Anterior cingulate cortex (tissue), 58 donors: ENCODE measurements at regions not wholly inside any gene's neighbourhood (a gene's known extent, or its start where the extent isn't known, plus 50 kb on each side); places are given as distances from the start of the nearest gene placed in this dataset.
"Not testable (repeated sequence)": the region's sequence is repeated elsewhere in the genome, so short reads cannot be mapped to it uniquely, and the experiment has no call there.

ENCODE experiments used
- DNase-seq, 58 donors: peaks; one replicate each; lab custom pipeline; 2025; lab: John Stamatoyannopoulos, UW

- DNase-seq: no peak
Observed at GRCh38 chr21:19468991-19469715, 1065.6 kb upstream of the TMPRSS15 start.

- no peak for DNase-seq
Observed at GRCh38 chr21:19475525-19475924, 1071.9 kb upstream of the TMPRSS15 start.

- no peak for DNase-seq
Observed at GRCh38 chr21:19489930-19490329, 1086.3 kb upstream of the TMPRSS15 start.

- no peak for DNase-seq
Observed at GRCh38 chr21:19490481-19490880, 1086.9 kb upstream of the TMPRSS15 start.

GRCh38 chr21:19493437-19494241, 1090.1 kb upstream of the TMPRSS15 start:
- DNase-seq: not testable (repeated sequence)

GRCh38 chr21:19501115-19501514, 1097.5 kb upstream of the TMPRSS15 start:
- no peak for DNase-seq

GRCh38 chr21:19507682-19508260, 1104.2 kb upstream of the TMPRSS15 start:
- no peak for DNase-seq

GRCh38 chr21:19508442-19508841, 1104.9 kb upstream of the TMPRSS15 start:
- peak in 1 of 58 donors; percentile 3 for DNase-seq

- DNase-seq: no peak
Observed at GRCh38 chr21:19508844-19509243, 1105.3 kb upstream of the TMPRSS15 start.

GRCh38 chr21:19510057-19510456, 1106.5 kb upstream of the TMPRSS15 start:
- no peak for DNase-seq

GRCh38 chr21:19510653-19511052, 1107.1 kb upstream of the TMPRSS15 start:
- DNase-seq: no peak

- DNase-seq: no peak
Observed at GRCh38 chr21:19522381-19522780, 1118.8 kb upstream of the TMPRSS15 start.

GRCh38 chr21:19523061-19523460, 1119.5 kb upstream of the TMPRSS15 start:
- no peak for DNase-seq

- no peak for DNase-seq
Observed at GRCh38 chr21:19523746-19524145, 1120.2 kb upstream of the TMPRSS15 start.

GRCh38 chr21:19529031-19529430, 1125.4 kb upstream of the TMPRSS15 start:
- no peak for DNase-seq

GRCh38 chr21:19535356-19535755, 1131.8 kb upstream of the TMPRSS15 start:
- no peak for DNase-seq

- no peak for DNase-seq
Observed at GRCh38 chr21:19537116-19537515, 1133.5 kb upstream of the TMPRSS15 start.

- DNase-seq: no peak
Observed at GRCh38 chr21:19540287-19540686, 1136.7 kb upstream of the TMPRSS15 start.

GRCh38 chr21:19541602-19542001, 1138.0 kb upstream of the TMPRSS15 start:
- DNase-seq: no peak

- not testable (repeated sequence) for DNase-seq
Observed at GRCh38 chr21:19544493-19544892, 1140.9 kb upstream of the TMPRSS15 start.
